ENCODE measurements at regions not wholly inside any gene's neighbourhood (a gene's known extent, or its start where the extent isn't known, plus 50 kb on each side); places are given as distances from the start of the nearest gene placed in this dataset.
"Not testable (repeated sequence)": the region's sequence is repeated elsewhere in the genome, so short reads cannot be mapped to it uniquely, and the experiment has no call there.

GRCh38 chr13:52565324-52565723, 76.9 kb upstream of the HNRNPA1L2 start:
- DNase-seq (ENCODE audit: low read depth), result not testable (repeated sequence)

GRCh38 chr13:52569904-52570602, 72.2 kb upstream of the HNRNPA1L2 start:
- DNase-seq (ENCODE audit: low read depth), result peak; percentile 73

- not testable (repeated sequence) for DNase-seq (ENCODE audit: low read depth)
Measured at GRCh38 chr13:52571163-52571562, 71.1 kb upstream of the HNRNPA1L2 start.

GRCh38 chr13:52582962-52583361, 59.3 kb upstream of the HNRNPA1L2 start:
- DNase-seq (ENCODE audit: low read depth), result peak; percentile 31

Measured in amniotic epithelial cell (primary cell).